WI38 (cell line): ENCODE measurements at regions not wholly inside any gene's neighbourhood (a gene's known extent, or its start where the extent isn't known, plus 50 kb on each side); places are given as distances from the start of the nearest gene placed in this dataset.

Source experiments
- H3K4me3 ChIP-seq: 2 replicates; pipeline ENCODE4 v1.5.1; 2011; ENCODE audit warnings: low read depth, mild to moderate bottlenecking, control low read depth, low read length
- TF ChIP-seq, protein P1 (sequence below): IDR thresholded peaks from 2 replicates; pipeline ENCODE4 v1.5.1; 2012; ENCODE audit warnings: low read depth, mild to moderate bottlenecking, control low read depth, low read length

- TF ChIP-seq, protein P1, sequence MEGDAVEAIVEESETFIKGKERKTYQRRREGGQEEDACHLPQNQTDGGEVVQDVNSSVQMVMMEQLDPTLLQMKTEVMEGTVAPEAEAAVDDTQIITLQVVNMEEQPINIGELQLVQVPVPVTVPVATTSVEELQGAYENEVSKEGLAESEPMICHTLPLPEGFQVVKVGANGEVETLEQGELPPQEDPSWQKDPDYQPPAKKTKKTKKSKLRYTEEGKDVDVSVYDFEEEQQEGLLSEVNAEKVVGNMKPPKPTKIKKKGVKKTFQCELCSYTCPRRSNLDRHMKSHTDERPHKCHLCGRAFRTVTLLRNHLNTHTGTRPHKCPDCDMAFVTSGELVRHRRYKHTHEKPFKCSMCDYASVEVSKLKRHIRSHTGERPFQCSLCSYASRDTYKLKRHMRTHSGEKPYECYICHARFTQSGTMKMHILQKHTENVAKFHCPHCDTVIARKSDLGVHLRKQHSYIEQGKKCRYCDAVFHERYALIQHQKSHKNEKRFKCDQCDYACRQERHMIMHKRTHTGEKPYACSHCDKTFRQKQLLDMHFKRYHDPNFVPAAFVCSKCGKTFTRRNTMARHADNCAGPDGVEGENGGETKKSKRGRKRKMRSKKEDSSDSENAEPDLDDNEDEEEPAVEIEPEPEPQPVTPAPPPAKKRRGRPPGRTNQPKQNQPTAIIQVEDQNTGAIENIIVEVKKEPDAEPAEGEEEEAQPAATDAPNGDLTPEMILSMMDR, result no peak
- H3K4me3 ChIP-seq, result no peak overlapping the region
These were observed 739.9 kb downstream of the CDH11 start for GRCh38 chr16:64381979-64382378.

DNA sequence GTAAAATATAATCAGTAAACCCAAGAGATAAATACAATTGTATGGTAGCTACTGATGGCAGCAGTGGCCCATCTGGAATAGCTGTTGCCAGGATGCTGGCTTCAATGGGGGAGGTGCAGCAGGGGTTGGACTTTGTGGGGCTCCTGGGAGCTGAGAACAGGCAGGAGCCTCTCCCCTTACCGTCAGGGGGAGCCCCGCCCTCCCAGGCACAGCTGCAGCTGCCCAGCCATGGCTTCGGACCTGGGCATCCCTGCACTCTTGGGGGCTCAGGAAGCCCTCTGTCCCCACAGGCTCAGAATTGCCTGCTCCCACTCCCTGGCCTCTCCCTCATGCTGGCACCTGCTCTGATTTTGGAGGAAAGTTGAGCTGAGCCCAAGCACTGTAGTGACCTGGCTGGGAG lies 741.1 kb downstream of the CDH11 start:
- TF ChIP-seq, protein P1, result no peak
- no peak overlapping the region for H3K4me3 ChIP-seq

GRCh38 chr16:64375391-64375980 lies 746.4 kb downstream of the CDH11 start:
- TF ChIP-seq, protein P1, result no peak
- no peak overlapping the region for H3K4me3 ChIP-seq

DNA sequence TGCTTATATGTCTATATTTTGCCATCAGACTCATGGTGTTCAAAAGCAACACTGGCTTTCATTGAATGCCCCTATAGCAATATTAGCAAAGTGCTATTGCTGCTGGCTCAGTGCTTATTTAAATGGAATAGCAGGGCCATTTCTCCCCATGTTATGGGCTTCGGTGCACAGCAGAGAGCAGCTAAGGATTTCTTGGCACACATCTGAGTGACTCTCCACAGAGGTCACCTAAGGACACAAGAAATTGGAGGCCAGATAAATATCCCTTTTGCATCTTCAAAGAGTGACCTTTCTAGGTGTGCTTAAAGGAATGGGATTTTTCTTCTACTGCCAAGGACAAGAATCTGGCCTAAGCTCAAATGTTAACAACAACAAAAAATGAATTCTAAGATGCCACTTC lies 751.8 kb downstream of the CDH11 start:
- TF ChIP-seq, protein P1, result no peak
- H3K4me3 ChIP-seq, result no peak overlapping the region

DNA sequence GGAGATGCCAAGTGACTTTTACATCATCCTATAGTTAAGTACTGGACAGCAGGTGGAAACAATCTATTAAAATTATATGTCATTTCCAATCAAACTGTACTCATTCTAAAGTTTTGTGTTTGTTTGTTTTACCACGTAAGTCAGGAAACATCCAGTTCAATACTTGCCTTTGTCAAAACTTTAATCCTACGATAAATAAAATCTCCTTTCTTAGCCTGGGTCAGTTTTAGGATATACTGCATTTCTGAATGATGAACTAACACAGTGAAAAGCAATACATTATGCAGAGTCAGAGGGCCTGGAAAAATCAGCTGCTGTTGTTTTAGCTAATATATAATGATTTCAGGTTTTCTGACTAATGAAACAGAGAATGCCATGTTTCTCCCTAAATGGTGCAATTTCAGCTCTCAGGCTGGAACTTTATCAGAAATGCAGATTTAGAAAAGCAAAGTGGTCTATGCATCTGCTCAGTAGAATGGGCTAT lies 756.4 kb downstream of the CDH11 start:
- H3K4me3 ChIP-seq, result no peak overlapping the region
- TF ChIP-seq, protein P1, result no peak

DNA sequence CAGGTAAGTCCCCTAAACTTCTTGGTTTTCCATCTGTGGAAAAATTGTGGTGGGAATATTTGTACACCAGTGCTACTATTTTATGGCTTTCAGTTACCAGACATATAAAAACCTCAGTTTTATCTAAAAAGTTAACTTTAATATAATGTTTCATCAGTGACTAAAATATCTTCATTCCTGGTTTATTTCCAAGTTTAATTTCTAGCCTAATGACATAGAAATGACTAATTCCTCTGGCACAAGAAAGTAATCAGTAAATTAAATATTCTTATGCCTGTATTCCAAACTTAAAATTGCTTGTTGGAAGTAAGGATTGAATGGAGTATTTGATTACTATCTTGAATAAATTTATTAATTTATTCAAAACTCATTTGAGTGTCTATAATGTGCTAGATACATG lies 757.0 kb downstream of the CDH11 start:
- TF ChIP-seq, protein P1, result no peak
- H3K4me3 ChIP-seq, result no peak overlapping the region

DNA sequence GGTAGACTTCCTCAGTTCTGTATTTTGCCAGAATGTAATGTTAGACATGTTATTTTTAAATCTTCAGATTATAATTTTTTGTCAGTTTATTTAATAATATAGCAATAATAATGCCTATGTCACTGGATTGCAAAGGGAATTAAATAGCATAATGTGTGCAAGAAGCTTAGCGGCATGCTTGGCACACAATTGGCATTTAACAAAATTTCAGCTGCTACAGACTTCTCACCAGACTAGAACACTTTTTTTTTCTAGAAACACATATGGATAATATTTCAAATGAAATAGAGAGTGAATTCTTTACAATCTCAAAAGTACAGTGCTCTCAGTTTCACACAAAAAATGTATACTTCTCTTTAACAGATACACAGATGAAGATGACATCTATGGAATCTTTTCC lies 757.4 kb downstream of the CDH11 start:
- TF ChIP-seq, protein P1, result no peak
- no peak overlapping the region for H3K4me3 ChIP-seq
